Body of pancreas (tissue), 4 donors: ENCODE measurements at regions not wholly inside any gene's neighbourhood (a gene's known extent, or its start where the extent isn't known, plus 50 kb on each side); places are given as distances from the start of the nearest gene placed in this dataset.
"Not testable (repeated sequence)": the region's sequence is repeated elsewhere in the genome, so short reads cannot be mapped to it uniquely, and the experiment has no call there.

Source experiments
- ATAC-seq: fragments of 150-250 bp; one replicate; pipeline ENCODE4 v1.9.1; 2016
- DNase-seq, 4 donors: peaks; one replicate each; pipeline ENCODE4 v3.0.0-alpha.2; 2019
- H3K27ac ChIP-seq, 4 donors: fragments of 200-600 bp; sonication (generic); 1 replicate in 3 of 4; 2 replicates in 1 of 4; pipeline versions ENCODE4 v1.5.1 to v1.6.1; 2016 to 2019; ENCODE audit warnings: mild to moderate bottlenecking in 1 of 4, mixed read lengths in 1 of 4, moderate library complexity in 1 of 4
- H3K27me3 ChIP-seq, 2 donors: fragments of 200-600 bp; sonication (generic); one replicate each; pipeline ENCODE4 v1.6.0; 2016; ENCODE audit warnings: mild to moderate bottlenecking in 1 of 2
- H3K36me3 ChIP-seq, 2 donors: fragments of 200-600 bp; sonication (generic); replicated peaks in 1 of 2; 2 replicates each; pipeline ENCODE4 v1.5.1; 2016; ENCODE audit warnings: low read depth in 2 of 2; ENCODE audit not compliant: insufficient read depth in 1 of 2
- H3K4me1 ChIP-seq: fragments of 200-600 bp; sonication (generic); one replicate; pipeline ENCODE4 v1.6.0; 2016
- H3K4me3 ChIP-seq, 2 donors: fragments of 200-600 bp; sonication (generic); 1 replicate in 1 of 2; 2 replicates in 1 of 2; pipeline ENCODE4 v1.5.1; 2016 to 2019
- H3K9me3 ChIP-seq, 3 donors: fragments of 200-600 bp; sonication (generic); 1 replicate in 2 of 3; 2 replicates in 1 of 3; pipeline ENCODE4 v1.5.1; 2016
- CTCF ChIP-seq, 7 experiments: fragments of 450-650 bp in 4 of 7; fragments of 200-600 bp in 3 of 7; sonication (generic) in 3 of 7; IDR thresholded peaks; one replicate each; pipeline ENCODE4 v1.5.1; 2016 to 2019; ENCODE audit warnings: antibody characterized with exemption in 7 of 7
- POLR2A ChIP-seq, 3 donors: fragments of 450-650 bp; IDR thresholded peaks; one replicate each; pipeline ENCODE4 v1.6.1; 2016; ENCODE audit warnings: antibody characterized with exemption in 3 of 3, mild to moderate bottlenecking in 2 of 3
- WGBS, 2 donors: methylation state at CpG; one replicate each; pipeline ENCODE4 v1.1.5; 2017; 5-methylcytosine and 5-hydroxymethylcytosine counted together
- intact Hi-C: fragments of 100-400 bp; cut with DNase I; formaldehyde crosslinking; loops from one replicate; pipeline ENCODE4 v1.15.1; 2023

- DNase-seq (peak in 2 of 4 donors; percentile 15 to 44), ATAC-seq (peak; percentile 37)
- TF ChIP-seq CTCF (IDR thresholded peaks at IDR 0.05) (no peak), POLR2A (IDR thresholded peaks at IDR 0.05) (no peak)
- H3K36me3 ChIP-seq = no peaks in the 10 kb centered on the region
- H3K27me3 ChIP-seq = no peaks in the 10 kb centered on the region
- peaks cover 0 to 13% (median 0%) of the 10 kb centered on the region in 3 donors for H3K9me3 ChIP-seq
- H3K4me3 ChIP-seq = no peak overlapping the region
- no peak overlapping the region for H3K27ac ChIP-seq
- H3K4me1 ChIP-seq = no peaks in the 10 kb centered on the region
- intact Hi-C loops = no loop called here
- WGBS, 2 donors = 19 to 43% methylated on average over 24 of the region's 24 CpGs
These were observed 1379.2 kb upstream of the DEFB115 start for GRCh38 chr20:29878281-29878741.

GRCh38 chr20:29878777-29879442 lies 1378.6 kb upstream of the DEFB115 start:
- no peak for TF ChIP-seq CTCF (IDR thresholded peaks at IDR 0.05)
- TF ChIP-seq POLR2A (IDR thresholded peaks at IDR 0.05) = no peak
- DNase-seq = peak in 1 of 4 donors; percentile 5
- Histone ChIP-seq H3K4me3 (no peak overlapping the region), H3K4me1 (no peaks in the 10 kb centered on the region), H3K27me3 (no peaks in the 10 kb centered on the region), H3K36me3 (no peaks in the 10 kb centered on the region), H3K27ac (no peak overlapping the region), H3K9me3 (peaks cover 0 to 13% (median 0%) of the 10 kb centered on the region in 3 donors)
- intact Hi-C loops = no loop called here
- no peak for ATAC-seq
- WGBS, 2 donors = 35 to 42% methylated on average over 16 to 24 of the region's 24 CpGs

GRCh38 chr20:29881107-29881506 lies 1376.4 kb upstream of the DEFB115 start:
- intact Hi-C loops = loop anchor here (5.0 kb wide), 1 partner anchor 769 kb away; no protein-coding TSS in a partner anchor
- not testable (repeated sequence) for H3K27ac ChIP-seq, H3K36me3 ChIP-seq, ATAC-seq, H3K4me3 ChIP-seq, H3K27me3 ChIP-seq, H3K4me1 ChIP-seq, DNase-seq
- H3K9me3 ChIP-seq = peaks cover 0 to 13% (median 0%) of the 10 kb centered on the region in 3 donors
- 63 to 81% methylated on average over 1 of the region's 1 CpG for WGBS, 2 donors

GRCh38 chr20:29883514-29884219 lies 1373.8 kb upstream of the DEFB115 start:
- not testable (repeated sequence) for H3K36me3 ChIP-seq, ATAC-seq, H3K27me3 ChIP-seq, H3K27ac ChIP-seq, H3K4me1 ChIP-seq, DNase-seq, H3K4me3 ChIP-seq
- intact Hi-C loops = loop anchor here (5.0 kb wide), 1 partner anchor 771 kb away; no protein-coding TSS in a partner anchor
- H3K9me3 ChIP-seq = peaks cover 0 to 12% (median 0%) of the 10 kb centered on the region in 3 donors
- WGBS, 2 donors = 39 to 60% methylated on average over 13 of the region's 13 CpGs

GRCh38 chr20:29884322-29884721 lies 1373.1 kb upstream of the DEFB115 start:
- intact Hi-C loops = loop anchor here (5.0 kb wide), 1 partner anchor 772 kb away; no protein-coding TSS in a partner anchor
- not testable (repeated sequence) for ATAC-seq, H3K36me3 ChIP-seq, H3K4me3 ChIP-seq, H3K9me3 ChIP-seq, H3K27ac ChIP-seq, H3K27me3 ChIP-seq, H3K4me1 ChIP-seq
- DNase-seq = peak in 1 of 4 donors; percentile 5
- WGBS, 2 donors = 65 to 66% methylated on average over 3 of the region's 3 CpGs

- 15 to 19% methylated on average over 2 of the region's 3 CpGs for WGBS, 2 donors
- H3K4me3 ChIP-seq, H3K4me1 ChIP-seq, intact Hi-C loops, H3K36me3 ChIP-seq, H3K9me3 ChIP-seq, ATAC-seq, H3K27ac ChIP-seq, DNase-seq, H3K27me3 ChIP-seq: not testable (repeated sequence)
These were observed 1371.9 kb upstream of the DEFB115 start for GRCh38 chr20:29885282-29886185.

- H3K27me3 ChIP-seq, H3K4me1 ChIP-seq, DNase-seq, H3K4me3 ChIP-seq, intact Hi-C loops, H3K27ac ChIP-seq, H3K9me3 ChIP-seq, ATAC-seq, H3K36me3 ChIP-seq: not testable (repeated sequence)
- WGBS, 2 donors = 77 to 85% methylated on average over 5 of the region's 5 CpGs
These were observed 1365.9 kb upstream of the DEFB115 start for GRCh38 chr20:29891555-29891954.
